ENCODE measurements at regions not wholly inside any gene's neighbourhood (a gene's known extent, or its start where the extent isn't known, plus 50 kb on each side); places are given as distances from the start of the nearest gene placed in this dataset.

GRCh38 chr4:82136161-82136801 lies 237.5 kb downstream of the HNRNPD start:
- TF ChIP-seq, protein P1, sequence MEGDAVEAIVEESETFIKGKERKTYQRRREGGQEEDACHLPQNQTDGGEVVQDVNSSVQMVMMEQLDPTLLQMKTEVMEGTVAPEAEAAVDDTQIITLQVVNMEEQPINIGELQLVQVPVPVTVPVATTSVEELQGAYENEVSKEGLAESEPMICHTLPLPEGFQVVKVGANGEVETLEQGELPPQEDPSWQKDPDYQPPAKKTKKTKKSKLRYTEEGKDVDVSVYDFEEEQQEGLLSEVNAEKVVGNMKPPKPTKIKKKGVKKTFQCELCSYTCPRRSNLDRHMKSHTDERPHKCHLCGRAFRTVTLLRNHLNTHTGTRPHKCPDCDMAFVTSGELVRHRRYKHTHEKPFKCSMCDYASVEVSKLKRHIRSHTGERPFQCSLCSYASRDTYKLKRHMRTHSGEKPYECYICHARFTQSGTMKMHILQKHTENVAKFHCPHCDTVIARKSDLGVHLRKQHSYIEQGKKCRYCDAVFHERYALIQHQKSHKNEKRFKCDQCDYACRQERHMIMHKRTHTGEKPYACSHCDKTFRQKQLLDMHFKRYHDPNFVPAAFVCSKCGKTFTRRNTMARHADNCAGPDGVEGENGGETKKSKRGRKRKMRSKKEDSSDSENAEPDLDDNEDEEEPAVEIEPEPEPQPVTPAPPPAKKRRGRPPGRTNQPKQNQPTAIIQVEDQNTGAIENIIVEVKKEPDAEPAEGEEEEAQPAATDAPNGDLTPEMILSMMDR (IDR thresholded peaks at IDR 0.05): no peak

- TF ChIP-seq, protein P1 (IDR thresholded peaks at IDR 0.05): no peak
These were observed 245.4 kb downstream of the HNRNPD start for GRCh38 chr4:82128355-82128754.

GRCh38 chr4:82126512-82127040 lies 247.2 kb downstream of the HNRNPD start:
- TF ChIP-seq, protein P1 (IDR thresholded peaks at IDR 0.05): no peak

DNA sequence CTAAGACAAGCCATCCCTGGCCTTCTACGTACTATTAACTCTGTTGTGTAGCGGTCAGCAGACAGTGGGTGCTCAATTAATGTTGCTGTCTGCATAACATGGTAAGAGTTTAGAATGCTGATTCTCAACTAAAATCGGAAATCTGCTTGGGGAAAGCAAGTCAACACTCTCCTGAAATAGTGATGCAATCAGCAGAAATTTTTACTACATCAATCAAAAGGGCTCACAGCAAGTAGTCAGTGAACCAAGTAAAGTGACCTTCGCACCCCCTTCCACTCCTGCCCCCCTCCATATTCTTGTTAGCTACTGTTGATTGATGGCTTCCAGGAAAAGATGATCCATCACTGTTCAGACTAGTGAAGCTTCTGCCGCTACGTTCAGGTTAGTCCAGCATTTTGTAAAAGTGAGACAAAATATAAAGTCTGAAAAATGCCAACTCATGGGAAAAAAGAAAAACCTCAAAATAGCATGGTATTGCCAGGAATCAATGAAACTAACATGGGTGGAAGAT lies 247.9 kb downstream of the HNRNPD start:
- TF ChIP-seq, protein P1 (IDR thresholded peaks at IDR 0.05): no peak

GRCh38 chr4:82124932-82125786 lies 248.6 kb downstream of the HNRNPD start:
- TF ChIP-seq, protein P1 (IDR thresholded peaks at IDR 0.05): no peak

DNA sequence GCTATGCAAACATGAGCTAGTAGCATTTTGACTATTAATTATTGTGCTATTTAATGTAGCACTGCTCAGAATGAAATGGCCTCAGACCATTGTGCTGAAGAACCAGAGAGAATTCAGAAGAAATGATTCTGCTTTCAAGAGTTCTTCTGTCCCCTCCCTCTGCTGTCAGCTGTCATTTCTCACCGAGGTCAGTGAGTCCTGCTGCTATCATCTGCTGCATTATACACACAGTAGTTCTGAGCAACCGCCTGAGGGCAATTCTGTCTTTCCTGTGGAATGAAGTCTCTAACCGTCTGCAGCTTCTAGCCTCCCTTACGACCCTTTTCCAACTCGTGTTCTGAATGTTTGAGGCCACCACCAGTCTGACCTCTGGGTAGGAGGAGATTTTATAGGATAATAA lies 249.4 kb downstream of the HNRNPD start:
- TF ChIP-seq, protein P1 (IDR thresholded peaks at IDR 0.05): no peak

- TF ChIP-seq, protein P1 (IDR thresholded peaks at IDR 0.05): no peak
These were observed 249.9 kb downstream of the HNRNPD start for GRCh38 chr4:82123934-82124333.
